H9 (cell line): ENCODE measurements at regions not wholly inside any gene's neighbourhood (a gene's known extent, or its start where the extent isn't known, plus 50 kb on each side); places are given as distances from the start of the nearest gene placed in this dataset.

Experiments
- DNase-seq: peaks from one replicate; pipeline ENCODE4 v3.0.0-alpha.2; 2017
- H2AFZ ChIP-seq: one replicate; pipeline ENCODE4 v1.6.1; 2013; ENCODE audit warnings: mild to moderate bottlenecking, low read length, control low read depth, moderate library complexity
- H2AK5ac ChIP-seq: 2 replicates; pipeline ENCODE4 v1.6.1; 2013; ENCODE audit warnings: low read length, control low read depth, mixed read lengths; ENCODE audit not compliant: insufficient read length
- H2BK120ac ChIP-seq: one replicate; pipeline ENCODE4 v1.6.1; 2013; ENCODE audit warnings: low read depth, mild to moderate bottlenecking, low read length, control low read depth, inconsistent platforms; ENCODE audit not compliant: poor library complexity, severe bottlenecking
- H2BK12ac ChIP-seq: 2 replicates; pipeline ENCODE4 v1.6.1; 2013; ENCODE audit warnings: low read length, control low read depth, mixed read lengths, low read depth; ENCODE audit not compliant: insufficient read length
- H2BK15ac ChIP-seq: 2 replicates; pipeline ENCODE4 v1.6.1; 2013; ENCODE audit warnings: low read depth, low read length, control low read depth
- H2BK20ac ChIP-seq: one replicate; pipeline ENCODE4 v1.6.1; 2013; ENCODE audit warnings: low read depth, mild to moderate bottlenecking, low read length, control low read depth, inconsistent platforms; ENCODE audit not compliant: poor library complexity, severe bottlenecking
- H2BK5ac ChIP-seq: 2 replicates; pipeline ENCODE4 v1.6.1; 2013; ENCODE audit warnings: low read length, control low read depth, mixed read lengths; ENCODE audit not compliant: insufficient read length
- H3K14ac ChIP-seq: 2 replicates; pipeline ENCODE4 v1.6.1; 2013; ENCODE audit warnings: low read length, control low read depth; ENCODE audit not compliant: insufficient read depth
- H3K18ac ChIP-seq: 2 replicates; pipeline ENCODE4 v1.6.1; 2013; ENCODE audit warnings: low read depth, mild to moderate bottlenecking, mixed read lengths, low read length, control low read depth; ENCODE audit not compliant: insufficient read length
- H3K23ac ChIP-seq: 2 replicates; pipeline ENCODE4 v1.6.1; 2013; ENCODE audit warnings: low read length, control low read depth, mixed read lengths, low read depth; ENCODE audit not compliant: insufficient read length
- H3K23me2 ChIP-seq: 2 replicates; pipeline ENCODE4 v1.6.1; 2013; ENCODE audit warnings: low read depth, mild to moderate bottlenecking, mixed read lengths, low read length, control low read depth; ENCODE audit not compliant: insufficient read length, poor library complexity, severe bottlenecking
- H3K27ac ChIP-seq: 2 replicates; pipeline ENCODE4 v1.5.1; 2013; ENCODE audit warnings: low read length, control low read depth, mixed read lengths, low read depth; ENCODE audit not compliant: insufficient read length
- H3K27me3 ChIP-seq: 2 replicates; pipeline ENCODE4 v1.6.1; 2013; ENCODE audit warnings: low read length, control low read depth, inconsistent platforms; ENCODE audit not compliant: insufficient read depth
- H3K4ac ChIP-seq: 2 replicates; pipeline ENCODE4 v1.6.1; 2013; ENCODE audit warnings: low read depth, mild to moderate bottlenecking, control low read depth, inconsistent platforms, low read length, moderate library complexity
- H3K4me1 ChIP-seq: 2 replicates; pipeline ENCODE4 v1.6.1; 2013; ENCODE audit warnings: low read length, control low read depth, inconsistent platforms; ENCODE audit not compliant: insufficient read depth
- H3K4me2 ChIP-seq: 2 replicates; pipeline ENCODE4 v1.6.1; 2013; ENCODE audit warnings: low read length, control low read depth, mixed read lengths; ENCODE audit not compliant: insufficient read length, insufficient read depth
- H3K56ac ChIP-seq: 2 replicates; pipeline ENCODE4 v1.6.1; 2013; ENCODE audit warnings: low read depth, mild to moderate bottlenecking, mixed read lengths, low read length, control low read depth; ENCODE audit not compliant: insufficient read length
- H3K79me1 ChIP-seq: 2 replicates; pipeline ENCODE4 v1.6.1; 2013; ENCODE audit warnings: low read depth, mild to moderate bottlenecking, moderate library complexity, low read length, control low read depth, inconsistent platforms; ENCODE audit not compliant: insufficient read depth, poor library complexity, severe bottlenecking
- H3K79me2 ChIP-seq: 2 replicates; pipeline ENCODE4 v1.6.1; 2013; ENCODE audit warnings: low read length, control low read depth, inconsistent platforms; ENCODE audit not compliant: insufficient read depth
- H3K9ac ChIP-seq: 2 replicates; pipeline ENCODE4 v1.6.1; 2013; ENCODE audit warnings: low read length, control low read depth, mixed read lengths; ENCODE audit not compliant: insufficient read length; ENCODE audit errors: extremely low read depth
- H3K9me3 ChIP-seq: one replicate; pipeline ENCODE4 v1.6.1; 2013; ENCODE audit warnings: low read depth, low read length, inconsistent platforms; ENCODE audit not compliant: control insufficient read depth
- H3T11ph ChIP-seq: one replicate; pipeline ENCODE4 v1.6.1; 2013; ENCODE audit warnings: mild to moderate bottlenecking, low read length, control low read depth, inconsistent platforms
- H4K20me1 ChIP-seq: one replicate; pipeline ENCODE4 v1.6.1; 2013; ENCODE audit not compliant: control insufficient read depth, insufficient read length, insufficient read depth
- H4K5ac ChIP-seq: 2 replicates; pipeline ENCODE4 v1.6.1; 2013; ENCODE audit warnings: low read depth, mild to moderate bottlenecking, mixed read lengths, low read length, control low read depth; ENCODE audit not compliant: insufficient read length
- H4K8ac ChIP-seq: replicated peaks from 2 replicates; pipeline ENCODE4 v1.6.1; 2013; ENCODE audit warnings: low read length, control low read depth, mixed read lengths, low read depth; ENCODE audit not compliant: insufficient read length
- H4K91ac ChIP-seq: 2 replicates; pipeline ENCODE4 v1.6.1; 2013; ENCODE audit warnings: low read depth, mild to moderate bottlenecking, moderate library complexity, mixed read lengths, low read length, control low read depth; ENCODE audit not compliant: insufficient read length
- H3K27ac Mint-ChIP-seq, 3 experiments: 2 replicates in 2 of 3; 3 replicates in 1 of 3; pipeline ENCODE4 v1.8.0; 2020 to 2021; ENCODE audit warnings: mixed read lengths in 3 of 3, mild to moderate bottlenecking in 1 of 3, moderate library complexity in 1 of 3
- H3K27me3 Mint-ChIP-seq: 2 replicates; pipeline ENCODE4 v1.8.0; 2021; ENCODE audit warnings: low read depth, mild to moderate bottlenecking, moderate library complexity, mixed read lengths
- H3K36me3 Mint-ChIP-seq, 3 experiments: 2 replicates in 2 of 3; 3 replicates in 1 of 3; pipeline ENCODE4 v1.8.0; 2020 to 2021; ENCODE audit warnings: low read depth in 3 of 3, mixed read lengths in 3 of 3; ENCODE audit not compliant: insufficient read depth in 1 of 3
- H3K4me1 Mint-ChIP-seq, 2 experiments: 2 replicates each; pipeline ENCODE4 v1.8.0; 2020; ENCODE audit warnings: mixed read lengths in 2 of 2
- H3K4me3 Mint-ChIP-seq, 2 experiments: 2 replicates in 1 of 2; 3 replicates in 1 of 2; pipeline ENCODE4 v1.8.0; 2020 to 2021; ENCODE audit warnings: mild to moderate bottlenecking in 2 of 2, mixed read lengths in 2 of 2, moderate library complexity in 1 of 2
- H3K9me3 Mint-ChIP-seq, 2 experiments: 2 replicates in 1 of 2; 3 replicates in 1 of 2; pipeline ENCODE4 v1.8.0; 2020; ENCODE audit warnings: mild to moderate bottlenecking in 2 of 2, mixed read lengths in 2 of 2, moderate library complexity in 1 of 2
- WGBS: extraction: QIAGEN DNeasy Blood & Tissue Kit; methylation state at CpG from one replicate; pipeline ENCODE4 v1.1.7; 2013; ENCODE audit warnings: missing lambda C conversion rate, low lambda C conversion rate, mixed read lengths; ENCODE audit not compliant: insufficient read length; ENCODE audit errors: extremely low coverage; 5-methylcytosine and 5-hydroxymethylcytosine counted together
- TF ChIP-seq, protein P1 (sequence below): fragments of 200-600 bp; sonication (generic); conservative IDR thresholded peaks from 3 replicates; pipeline ENCODE4 v1.8.0; 2021; ENCODE audit warnings: antibody characterized with exemption, mild to moderate bottlenecking

DNA sequence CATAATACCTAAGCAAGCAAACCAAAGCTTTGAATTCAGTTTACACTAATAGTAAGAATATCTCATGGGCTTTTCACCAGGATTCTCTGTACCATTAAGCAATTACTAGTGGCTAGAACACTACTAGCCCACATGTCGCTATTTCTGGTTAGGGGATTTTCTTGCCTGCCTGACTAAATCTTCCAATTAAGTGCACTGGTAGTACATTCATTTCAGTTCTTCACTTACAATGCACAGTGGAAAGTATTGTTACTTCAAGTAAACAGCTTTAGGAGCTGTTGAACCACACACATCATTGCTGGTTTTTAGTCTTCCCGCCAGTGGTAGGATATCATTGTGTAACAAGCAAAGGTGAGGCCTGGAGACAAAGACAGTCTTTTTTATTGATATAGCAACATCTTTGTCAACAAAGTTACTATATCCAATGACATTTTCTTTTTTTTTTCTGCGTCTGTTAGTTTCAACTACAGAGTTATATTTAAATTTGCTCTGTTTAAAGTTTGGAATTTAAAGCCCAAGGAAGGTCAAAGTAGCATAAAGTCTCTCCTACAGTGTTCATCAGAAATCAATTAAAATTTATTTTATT is 826.8 kb upstream of the NR2F2 start:
- Mint-ChIP-seq H3K4me1 (no peaks in the 10 kb centered on the region), H3K27ac (no peak overlapping the region), H3K4me3 (no peak overlapping the region), H3K9me3 (no peaks in the 10 kb centered on the region; a peak in 1 of 5 replicates), H3K36me3 (no peaks in the 10 kb centered on the region), H3K27me3 (no peaks in the 10 kb centered on the region)
- H3T11ph ChIP-seq = no peak overlapping the region
- H4K8ac ChIP-seq = no peak overlapping the region
- no peaks in the 10 kb centered on the region for H4K20me1 ChIP-seq
- no peak overlapping the region for H2BK5ac ChIP-seq
- H3K9me3 ChIP-seq = no peaks in the 10 kb centered on the region
- H2BK20ac ChIP-seq = no peak overlapping the region
- DNase-seq = no peak
- no peak overlapping the region for H2BK15ac ChIP-seq
- no peak overlapping the region for H2AFZ ChIP-seq
- no peak overlapping the region for H2BK120ac ChIP-seq
- H3K9ac ChIP-seq = no peak overlapping the region
- H3K18ac ChIP-seq = no peak overlapping the region
- no CpG with 5 or more reads among the region's 3 CpGs for WGBS
- no peak overlapping the region for H3K23ac ChIP-seq
- no peak overlapping the region for H2BK12ac ChIP-seq
- H2AK5ac ChIP-seq = no peak overlapping the region
- no peaks in the 10 kb centered on the region for H3K79me2 ChIP-seq
- H3K4me1 ChIP-seq = no peaks in the 10 kb centered on the region
- no peak overlapping the region for H4K5ac ChIP-seq
- no peak overlapping the region for H3K56ac ChIP-seq
- no peak overlapping the region for H3K4ac ChIP-seq
- H3K27ac ChIP-seq = no peak overlapping the region
- TF ChIP-seq, protein P1, sequence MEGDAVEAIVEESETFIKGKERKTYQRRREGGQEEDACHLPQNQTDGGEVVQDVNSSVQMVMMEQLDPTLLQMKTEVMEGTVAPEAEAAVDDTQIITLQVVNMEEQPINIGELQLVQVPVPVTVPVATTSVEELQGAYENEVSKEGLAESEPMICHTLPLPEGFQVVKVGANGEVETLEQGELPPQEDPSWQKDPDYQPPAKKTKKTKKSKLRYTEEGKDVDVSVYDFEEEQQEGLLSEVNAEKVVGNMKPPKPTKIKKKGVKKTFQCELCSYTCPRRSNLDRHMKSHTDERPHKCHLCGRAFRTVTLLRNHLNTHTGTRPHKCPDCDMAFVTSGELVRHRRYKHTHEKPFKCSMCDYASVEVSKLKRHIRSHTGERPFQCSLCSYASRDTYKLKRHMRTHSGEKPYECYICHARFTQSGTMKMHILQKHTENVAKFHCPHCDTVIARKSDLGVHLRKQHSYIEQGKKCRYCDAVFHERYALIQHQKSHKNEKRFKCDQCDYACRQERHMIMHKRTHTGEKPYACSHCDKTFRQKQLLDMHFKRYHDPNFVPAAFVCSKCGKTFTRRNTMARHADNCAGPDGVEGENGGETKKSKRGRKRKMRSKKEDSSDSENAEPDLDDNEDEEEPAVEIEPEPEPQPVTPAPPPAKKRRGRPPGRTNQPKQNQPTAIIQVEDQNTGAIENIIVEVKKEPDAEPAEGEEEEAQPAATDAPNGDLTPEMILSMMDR = no peak
- H3K79me1 ChIP-seq = no peaks in the 10 kb centered on the region
- H3K23me2 ChIP-seq = no peaks in the 10 kb centered on the region
- no peak overlapping the region for H3K4me2 ChIP-seq
- no peaks in the 10 kb centered on the region for H3K27me3 ChIP-seq
- no peak overlapping the region for H4K91ac ChIP-seq
- no peak overlapping the region for H3K14ac ChIP-seq
